HepG2 (cell line): ENCODE measurements at regions not wholly inside any gene's neighbourhood (a gene's known extent, or its start where the extent isn't known, plus 50 kb on each side); places are given as distances from the start of the nearest gene placed in this dataset.

Experiments
- ATAC-seq: fragments of 200-7000 bp; cut with Tn5 transposase; 3 replicates; pipeline ENCODE4 v1.9.1; 2020; ENCODE audit warnings: mild to moderate bottlenecking, moderate library complexity
- BruUV-seq: library from RNA; stranded (reverse); fragments of 400-500 nt; replicated peaks from 2 replicates; lab custom pipeline; 2021; lab: Mats Ljungman, UMichigan
- CTCF ChIA-PET: fragments of 300-600 bp; formaldehyde crosslinking; extraction: SDS; loops from one replicate; lab custom pipeline; 2021; ENCODE audit warnings: low total read pairs, inconsistent platforms, low intra/inter-chr PET ratio; lab: Yijun Ruan, JAX
- POLR2A ChIA-PET: fragments of 350-600 bp; sonication (Branson Sonifier 250); formaldehyde crosslinking; loops from one replicate; lab custom pipeline; 2020; ENCODE audit warnings: antibody characterized with exemption, inconsistent platforms; lab: Yijun Ruan, JAX
- DNase-seq: peaks from one replicate; pipeline ENCODE4 v3.0.0-alpha.2; 2015; ENCODE audit warnings: low spot score
- FAIRE-seq: peaks from 3 replicates; lab custom pipeline; 2011; peaks lifted over from hg19 to GRCh38; lab: Jason Lieb, UNC
- H2AFZ ChIP-seq: one replicate; pipeline ENCODE4 v1.6.1; 2011; ENCODE audit warnings: low read length, inconsistent platforms
- H3K27ac ChIP-seq: fragments of 300-600 bp; 3 replicates; pipeline ENCODE4 v1.8.0; 2011; ENCODE audit warnings: mixed run types, mild to moderate bottlenecking, mixed read lengths, low read length, inconsistent platforms; ENCODE audit not compliant: insufficient read depth; ENCODE audit errors: extremely low read length
- H3K27me3 ChIP-seq, 2 experiments: fragments of 200-600 bp in 1 of 2; 2 replicates in 1 of 2; 3 replicates in 1 of 2; pipeline versions ENCODE4 v1.6.0 to v1.8.0; 2011; ENCODE audit warnings: low read length in 2 of 2, mild to moderate bottlenecking in 2 of 2, moderate library complexity in 2 of 2, inconsistent platforms in 1 of 2; ENCODE audit not compliant: insufficient read depth in 2 of 2, control insufficient read depth in 1 of 2
- H3K36me3 ChIP-seq, 2 experiments: fragments of 200-600 bp in 1 of 2; replicated peaks in 1 of 2; 2 replicates in 1 of 2; 3 replicates in 1 of 2; pipeline versions ENCODE4 v1.5.1 to v1.8.0; 2011; ENCODE audit warnings: low read length in 2 of 2, inconsistent platforms in 1 of 2; ENCODE audit not compliant: insufficient read depth in 2 of 2, control insufficient read depth in 1 of 2
- H3K4me1 ChIP-seq: 2 replicates; pipeline ENCODE4 v1.5.1; 2012; ENCODE audit warnings: low read length, inconsistent platforms; ENCODE audit not compliant: insufficient read depth
- H3K4me2 ChIP-seq: 2 replicates; pipeline ENCODE4 v1.6.0; 2011; ENCODE audit warnings: low read depth, low read length, inconsistent platforms
- H3K4me3 ChIP-seq, 3 experiments: fragments of 200-600 bp in 1 of 3; sonication (generic), shearing (Covaris generic) in 1 of 3; replicated peaks in 1 of 3; 2 replicates each; pipeline ENCODE4 v1.5.1; 2011 to 2016; ENCODE audit warnings: low read length in 3 of 3, inconsistent platforms in 2 of 3, low read depth in 2 of 3, mild to moderate bottlenecking in 2 of 3, control low read depth in 1 of 3, mixed read lengths in 1 of 3; ENCODE audit not compliant: insufficient read depth in 1 of 3
- H3K79me2 ChIP-seq: one replicate; pipeline ENCODE4 v1.6.1; 2011; ENCODE audit warnings: low read length, inconsistent platforms; ENCODE audit not compliant: insufficient read depth
- H3K9ac ChIP-seq: 2 replicates; pipeline ENCODE4 v1.6.0; 2011; ENCODE audit warnings: mild to moderate bottlenecking, low read depth, low read length, inconsistent platforms; ENCODE audit not compliant: insufficient read depth
- H3K9me3 ChIP-seq: 2 replicates; pipeline ENCODE4 v1.5.1; 2012; ENCODE audit warnings: mild to moderate bottlenecking, low read length
- H4K20me1 ChIP-seq: 2 replicates; pipeline ENCODE4 v1.6.0; 2011; ENCODE audit warnings: inconsistent platforms, mild to moderate bottlenecking, low read length, moderate library complexity; ENCODE audit not compliant: insufficient read depth
- ATF1 ChIP-seq: IDR thresholded peaks from 2 replicates; pipeline ENCODE4 v1.6.1; 2016; ENCODE audit warnings: mild to moderate bottlenecking, control low read depth
- HNF4G ChIP-seq, 2 experiments: sonication (generic) in 1 of 2; formaldehyde crosslinking in 1 of 2; IDR thresholded peaks; 2 replicates each; pipeline versions ENCODE4 v1.4.0 to v1.6.1; 2011 to 2020; ENCODE audit warnings: borderline replicate concordance in 2 of 2, low read depth in 2 of 2, mild to moderate bottlenecking in 2 of 2, low read length in 1 of 2, missing genetic modification reagents in 1 of 2, moderate library complexity in 1 of 2
- KDM5A ChIP-seq: fragments of 200-600 bp; sonication (generic); IDR thresholded peaks from 2 replicates; pipeline ENCODE4 v1.7.0; 2018; ENCODE audit warnings: antibody characterized with exemption, mild to moderate bottlenecking, low read length, borderline replicate concordance
- KLF11 ChIP-seq: IDR thresholded peaks from 2 replicates; pipeline ENCODE4 v1.6.1; 2016; ENCODE audit warnings: missing compliant biosample characterization
- MXI1 ChIP-seq: IDR thresholded peaks from 3 replicates; pipeline ENCODE4 v1.6.1; 2012; ENCODE audit warnings: low read depth, low read length, inconsistent platforms, borderline replicate concordance
- NKX3-1 ChIP-seq: sonication (generic); formaldehyde crosslinking; IDR thresholded peaks from 2 replicates; pipeline ENCODE4 v1.5.0; 2020; ENCODE audit warnings: missing genetic modification reagents
- POGZ ChIP-seq: sonication (generic); formaldehyde crosslinking; IDR thresholded peaks from 2 replicates; pipeline ENCODE4 v1.4.0; 2020; ENCODE audit warnings: mild to moderate bottlenecking, missing genetic modification reagents
- ZNF451 ChIP-seq: sonication (generic); formaldehyde crosslinking; IDR thresholded peaks from 2 replicates; pipeline ENCODE4 v1.5.0; 2020; ENCODE audit warnings: mild to moderate bottlenecking, missing genetic modification reagents
- ZNF775 ChIP-seq: sonication (generic); formaldehyde crosslinking; IDR thresholded peaks from 2 replicates; pipeline ENCODE4 v1.4.0; 2020; ENCODE audit warnings: missing genetic modification reagents, mild to moderate bottlenecking, moderate library complexity, borderline replicate concordance
- WGBS: methylation state at CpG from one replicate; pipeline ENCODE4 v1.1.6; 2017; ENCODE audit warnings: low lambda C conversion rate; 5-methylcytosine and 5-hydroxymethylcytosine counted together
- in situ Hi-C: cut with HindIII; loops from 2 replicates; pipeline ENCODE4 v1.10.0; 2017; ENCODE audit warnings: low pct_unique_long_range_greater_than_20kb; ENCODE audit not compliant: extremely low pct_ligation_motif_present
- intact Hi-C: fragments of 100-400 bp; cut with micrococcal nuclease; formaldehyde crosslinking; loops from one replicate; pipeline ENCODE4 v1.10.0; 2022; ENCODE audit not compliant: unreplicated experiment

GRCh38 chr4:26108054-26108453, 194.0 kb downstream of the SMIM20 start (continued):
- TF ChIP-seq HNF4G (IDR thresholded peaks at IDR 0.05; ENCODE audit: borderline replicate concordance, low read depth, low read length) (no peak), HNF4G (CRISPR knock-in tag; IDR thresholded peaks at IDR 0.05; ENCODE audit: borderline replicate concordance, low read depth) (no peak), POGZ (CRISPR knock-in tag) (no peak), KLF11 (CRISPR knock-in tag) (no peak)

- H3K4me1 ChIP-seq, result no peaks in the 10 kb centered on the region
- H3K9ac ChIP-seq, result no peak overlapping the region
- ChIA-PET POLR2A (no interaction called here), CTCF (no interaction called here)
- no peaks in the 10 kb centered on the region for H4K20me1 ChIP-seq
- TF ChIP-seq ATF1, result no peak
- TF ChIP-seq KDM5A, result no peak
- TF ChIP-seq ZNF775, result no peak
- TF ChIP-seq NKX3-1 (CRISPR knock-in tag), result no peak
- no peak for TF ChIP-seq ZNF451 (CRISPR knock-in tag)
- TF ChIP-seq MXI1, result no peak
- BruUV-seq, result no TSS peak
- no peak for DNase-seq
- in situ Hi-C loops, result no loop called here
- ATAC-seq, result no peak
- no peaks in the 10 kb centered on the region for H3K79me2 ChIP-seq
- intact Hi-C loops, result no loop called here
- H3K4me3 ChIP-seq, result no peak overlapping the region
- 16% methylated on average over 4 of the region's 5 CpGs for WGBS
- no peak for FAIRE-seq
- peaks cover 0 to 3% of the 10 kb centered on the region in 2 experiments; a peak in 1 of 5 replicates for H3K27me3 ChIP-seq
- H3K4me2 ChIP-seq, result no peak overlapping the region
- H3K9me3 ChIP-seq, result peaks cover 9% of the 10 kb centered on the region; the same call in 1 of the 2 replicates
- no peak overlapping the region for H3K27ac ChIP-seq
- H3K36me3 ChIP-seq, result no peaks in the 10 kb centered on the region
- H2AFZ ChIP-seq, result no peak overlapping the region
Measured at GRCh38 chr4:26110493-26110892, 196.5 kb downstream of the SMIM20 start.
